ENCODE measurements at regions not wholly inside any gene's neighbourhood (a gene's known extent, or its start where the extent isn't known, plus 50 kb on each side); places are given as distances from the start of the nearest gene placed in this dataset.

- peaks cover 32% of the 10 kb centered on the region for H3K4me1 ChIP-seq (ENCODE audit: insufficient read depth, low read length)
- no peak overlapping the region for H3K4me3 ChIP-seq (ENCODE audit: low read depth in 1 of 2, low read length in 2 of 2)
- no peak overlapping the region for H3K9ac ChIP-seq (ENCODE audit: low read length)
- no peaks in the 10 kb centered on the region for H3K27me3 ChIP-seq (ENCODE audit: control insufficient read depth in 1 of 2, insufficient read depth in 2 of 2, low read length in 2 of 2)
- no peak overlapping the region for H3K27ac ChIP-seq (ENCODE audit: low read depth, low read length)
- H3K9me3 ChIP-seq (ENCODE audit: low read length): no peaks in the 10 kb centered on the region
- H3K36me3 ChIP-seq (ENCODE audit: insufficient read depth, low read length): no peaks in the 10 kb centered on the region
Observed at GRCh38 chr5:67248703-67249589, 52.3 kb upstream of the CD180 start.

- Histone ChIP-seq H3K4me1 (ENCODE audit: insufficient read depth, low read length) (peaks cover 42% of the 10 kb centered on the region), H3K4me3 (ENCODE audit: low read depth in 1 of 2, low read length in 2 of 2) (no peak overlapping the region), H3K27me3 (ENCODE audit: control insufficient read depth in 1 of 2, insufficient read depth in 2 of 2, low read length in 2 of 2) (no peaks in the 10 kb centered on the region), H3K36me3 (ENCODE audit: insufficient read depth, low read length) (no peaks in the 10 kb centered on the region), H3K9me3 (ENCODE audit: low read length) (no peaks in the 10 kb centered on the region), H3K9ac (ENCODE audit: low read length) (no peak overlapping the region), H3K27ac (ENCODE audit: low read depth, low read length) (peak overlapping the region; percentile 13)
Observed at GRCh38 chr5:67246546-67247268, 50.1 kb upstream of the CD180 start.

Measured in muscle layer of colon (tissue), 2 donors.